ENCODE measurements at regions not wholly inside any gene's neighbourhood (a gene's known extent, or its start where the extent isn't known, plus 50 kb on each side); places are given as distances from the start of the nearest gene placed in this dataset.
"Not testable (repeated sequence)": the region's sequence is repeated elsewhere in the genome, so short reads cannot be mapped to it uniquely, and the experiment has no call there.

- FAIRE-seq (no peak), DNase-seq (ENCODE audit: insufficient read length) (no peak)
Measured at GRCh38 chr1:104100115-104100514, 350.4 kb downstream of the AMY1C start.

GRCh38 chr1:104105465-104105864, 355.8 kb downstream of the AMY1C start:
- FAIRE-seq (no peak), DNase-seq (ENCODE audit: insufficient read length) (no peak)
- TF ChIP-seq POLR2AphosphoS5 (IDR thresholded peaks at IDR 0.05; ENCODE audit: low read depth, low read length) = no peak
- no peak for TF ChIP-seq TAF1 (IDR thresholded peaks at IDR 0.05; ENCODE audit: borderline replicate concordance, low read depth, low read length)
- TF ChIP-seq POLR2A (IDR thresholded peaks at IDR 0.05; ENCODE audit: low read depth, low read length) = no peak

More at GRCh38 chr1:104100115-104100514, 350.4 kb downstream of the AMY1C start:
- TF ChIP-seq TAF1 (IDR thresholded peaks at IDR 0.05; ENCODE audit: borderline replicate concordance, low read depth, low read length) (no peak), POLR2A (IDR thresholded peaks at IDR 0.05; ENCODE audit: low read depth, low read length) (no peak), POLR2AphosphoS5 (IDR thresholded peaks at IDR 0.05; ENCODE audit: low read depth, low read length) (no peak)

- TF ChIP-seq POLR2A (IDR thresholded peaks at IDR 0.05; ENCODE audit: low read depth, low read length) (no peak), TAF1 (IDR thresholded peaks at IDR 0.05; ENCODE audit: borderline replicate concordance, low read depth, low read length) (no peak), POLR2AphosphoS5 (IDR thresholded peaks at IDR 0.05; ENCODE audit: low read depth, low read length) (no peak)
- FAIRE-seq (no peak), DNase-seq (ENCODE audit: insufficient read length) (no peak)
Measured at GRCh38 chr1:104120525-104120924, 370.8 kb downstream of the AMY1C start.

- FAIRE-seq = no peak
- no peak for TF ChIP-seq POLR2AphosphoS5 (IDR thresholded peaks at IDR 0.05; ENCODE audit: low read depth, low read length)
- no peak for DNase-seq (ENCODE audit: insufficient read length)
Measured at GRCh38 chr1:104121271-104121670, 371.6 kb downstream of the AMY1C start.

GRCh38 chr1:104125266-104125665, 375.6 kb downstream of the AMY1C start:
- no peak for DNase-seq (ENCODE audit: insufficient read length)
- FAIRE-seq = no peak
- TF ChIP-seq POLR2AphosphoS5 (IDR thresholded peaks at IDR 0.05; ENCODE audit: low read depth, low read length) (no peak), POLR2A (IDR thresholded peaks at IDR 0.05; ENCODE audit: low read depth, low read length) (no peak)

GRCh38 chr1:104125970-104126369, 376.3 kb downstream of the AMY1C start:
- no peak for TF ChIP-seq TAF1 (IDR thresholded peaks at IDR 0.05; ENCODE audit: borderline replicate concordance, low read depth, low read length)
- TF ChIP-seq POLR2A (IDR thresholded peaks at IDR 0.05; ENCODE audit: low read depth, low read length) = no peak
- TF ChIP-seq POLR2AphosphoS5 (IDR thresholded peaks at IDR 0.05; ENCODE audit: low read depth, low read length) = no peak
- DNase-seq (ENCODE audit: insufficient read length) = no peak
- no peak for FAIRE-seq

- TF ChIP-seq POLR2AphosphoS5 (IDR thresholded peaks at IDR 0.05; ENCODE audit: low read depth, low read length) (no peak), TAF1 (IDR thresholded peaks at IDR 0.05; ENCODE audit: borderline replicate concordance, low read depth, low read length) (no peak), POLR2A (IDR thresholded peaks at IDR 0.05; ENCODE audit: low read depth, low read length) (no peak)
- FAIRE-seq (no peak), DNase-seq (ENCODE audit: insufficient read length) (no peak)
Measured at GRCh38 chr1:104132382-104132973, 382.8 kb downstream of the AMY1C start.

GRCh38 chr1:104135036-104135435, 385.3 kb downstream of the AMY1C start:
- FAIRE-seq = not testable (repeated sequence)

GRCh38 chr1:104136621-104137020, 386.9 kb downstream of the AMY1C start:
- no peak for FAIRE-seq
- TF ChIP-seq TAF1 (IDR thresholded peaks at IDR 0.05; ENCODE audit: borderline replicate concordance, low read depth, low read length) = no peak
- TF ChIP-seq POLR2A (IDR thresholded peaks at IDR 0.05; ENCODE audit: low read depth, low read length) = no peak
- no peak for TF ChIP-seq POLR2AphosphoS5 (IDR thresholded peaks at IDR 0.05; ENCODE audit: low read depth, low read length)
- no peak for DNase-seq (ENCODE audit: insufficient read length)

More at GRCh38 chr1:104135036-104135435, 385.3 kb downstream of the AMY1C start:
- DNase-seq (ENCODE audit: insufficient read length) = not testable (repeated sequence)

GRCh38 chr1:104156738-104157137, 407.0 kb downstream of the AMY1C start:
- FAIRE-seq (no peak), DNase-seq (ENCODE audit: insufficient read length) (no peak)
- TF ChIP-seq POLR2A (IDR thresholded peaks at IDR 0.05; ENCODE audit: low read depth, low read length) = no peak
- TF ChIP-seq TAF1 (IDR thresholded peaks at IDR 0.05; ENCODE audit: borderline replicate concordance, low read depth, low read length) = no peak
- TF ChIP-seq POLR2AphosphoS5 (IDR thresholded peaks at IDR 0.05; ENCODE audit: low read depth, low read length) = no peak

GRCh38 chr1:104163912-104164476, 414.3 kb downstream of the AMY1C start:
- TF ChIP-seq POLR2A (IDR thresholded peaks at IDR 0.05; ENCODE audit: low read depth, low read length) (no peak), POLR2AphosphoS5 (IDR thresholded peaks at IDR 0.05; ENCODE audit: low read depth, low read length) (no peak), TAF1 (IDR thresholded peaks at IDR 0.05; ENCODE audit: borderline replicate concordance, low read depth, low read length) (no peak)
- FAIRE-seq = no peak
- no peak for DNase-seq (ENCODE audit: insufficient read length)

- DNase-seq (ENCODE audit: insufficient read length) = no peak
- no peak for TF ChIP-seq TAF1 (IDR thresholded peaks at IDR 0.05; ENCODE audit: borderline replicate concordance, low read depth, low read length)
- TF ChIP-seq POLR2A (IDR thresholded peaks at IDR 0.05; ENCODE audit: low read depth, low read length) = no peak
- no peak for TF ChIP-seq POLR2AphosphoS5 (IDR thresholded peaks at IDR 0.05; ENCODE audit: low read depth, low read length)
- no peak for FAIRE-seq
Measured at GRCh38 chr1:104172243-104172681, 422.6 kb downstream of the AMY1C start.
